RWPE2 (cell line): ENCODE measurements at regions not wholly inside any gene's neighbourhood (a gene's known extent, or its start where the extent isn't known, plus 50 kb on each side); places are given as distances from the start of the nearest gene placed in this dataset.

Experiments
- ATAC-seq: fragments of 200-7000 bp; cut with Tn5 transposase; 3 replicates; pipeline ENCODE4 v1.9.1; 2021; ENCODE audit warnings: low read depth
- DNase-seq: peaks from one replicate; pipeline ENCODE4 v3.0.0-alpha.2; 2020; ENCODE audit warnings: low spot score
- H3K27ac ChIP-seq: fragments of 450-650 bp; 2 replicates; pipeline ENCODE4 v1.5.1; 2017; ENCODE audit warnings: mild to moderate bottlenecking; ENCODE audit not compliant: poor library complexity, severe bottlenecking
- H3K27me3 ChIP-seq: fragments of 250-450 bp; sonication (Bioruptor Pico); 2 replicates; pipeline ENCODE4 v1.5.1; 2021; ENCODE audit warnings: mild to moderate bottlenecking, moderate library complexity; ENCODE audit not compliant: insufficient read depth, poor library complexity, severe bottlenecking
- H3K36me3 ChIP-seq: fragments of 250-450 bp; sonication (Bioruptor Pico); 2 replicates; pipeline ENCODE4 v1.5.1; 2020; ENCODE audit warnings: low read depth, mild to moderate bottlenecking, moderate library complexity
- H3K4me1 ChIP-seq: fragments of 250-450 bp; sonication (Bioruptor Pico); 2 replicates; pipeline ENCODE4 v1.5.1; 2021; ENCODE audit warnings: mild to moderate bottlenecking, moderate library complexity; ENCODE audit not compliant: insufficient read depth, poor library complexity, severe bottlenecking
- H3K4me3 ChIP-seq: fragments of 250-450 bp; sonication (Bioruptor Pico); 2 replicates; pipeline ENCODE4 v1.5.1; 2021; ENCODE audit warnings: mild to moderate bottlenecking, moderate library complexity; ENCODE audit not compliant: severe bottlenecking
- H3K9me3 ChIP-seq: fragments of 250-450 bp; sonication (Bioruptor Pico); 2 replicates; pipeline ENCODE4 v1.5.1; 2021; ENCODE audit warnings: mild to moderate bottlenecking, moderate library complexity; ENCODE audit not compliant: severe bottlenecking
- CTCF ChIP-seq: fragments of 450-650 bp; IDR thresholded peaks from one replicate; pipeline ENCODE4 v1.5.1; 2017; ENCODE audit warnings: mild to moderate bottlenecking, moderate library complexity; ENCODE audit not compliant: poor library complexity, severe bottlenecking

GRCh38 chr20:48470141-48470540, 357.7 kb downstream of the PREX1 start:
- Histone ChIP-seq H3K36me3 (no peaks in the 10 kb centered on the region), H3K4me1 (peaks cover 5% of the 10 kb centered on the region), H3K27me3 (peaks cover 30% of the 10 kb centered on the region), H3K9me3 (no peaks in the 10 kb centered on the region), H3K4me3 (no peak overlapping the region), H3K27ac (no peak overlapping the region)
- TF ChIP-seq CTCF, result no peak
- DNase-seq (no peak), ATAC-seq (no peak)

GRCh38 chr20:48469026-48469425, 358.8 kb downstream of the PREX1 start:
- Histone ChIP-seq H3K36me3 (no peaks in the 10 kb centered on the region), H3K27me3 (peaks cover 23% of the 10 kb centered on the region), H3K4me3 (no peak overlapping the region), H3K27ac (no peak overlapping the region), H3K4me1 (peaks cover 5% of the 10 kb centered on the region), H3K9me3 (no peaks in the 10 kb centered on the region)
- no peak for TF ChIP-seq CTCF
- ATAC-seq (no peak), DNase-seq (peak; percentile 65)

GRCh38 chr20:48468571-48468970, 359.2 kb downstream of the PREX1 start:
- Histone ChIP-seq H3K9me3 (no peaks in the 10 kb centered on the region), H3K36me3 (no peaks in the 10 kb centered on the region), H3K4me1 (peaks cover 5% of the 10 kb centered on the region), H3K27ac (no peak overlapping the region), H3K4me3 (no peak overlapping the region), H3K27me3 (peaks cover 18% of the 10 kb centered on the region)
- no peak for TF ChIP-seq CTCF
- ATAC-seq (no peak), DNase-seq (peak; percentile 61)

GRCh38 chr20:48467622-48468021, 360.2 kb downstream of the PREX1 start:
- Histone ChIP-seq H3K4me1 (peaks cover 5% of the 10 kb centered on the region), H3K4me3 (no peak overlapping the region), H3K36me3 (no peaks in the 10 kb centered on the region), H3K9me3 (no peaks in the 10 kb centered on the region), H3K27me3 (peaks cover 15% of the 10 kb centered on the region), H3K27ac (no peak overlapping the region)
- ATAC-seq (no peak), DNase-seq (peak; percentile 68)
- no peak for TF ChIP-seq CTCF

GRCh38 chr20:48465271-48465670, 362.5 kb downstream of the PREX1 start:
- TF ChIP-seq CTCF, result no peak

More at GRCh38 chr20:48465271-48465670, 362.5 kb downstream of the PREX1 start:
- Histone ChIP-seq H3K9me3 (no peaks in the 10 kb centered on the region), H3K27ac (no peak overlapping the region), H3K4me3 (no peak overlapping the region), H3K4me1 (peaks cover 5% of the 10 kb centered on the region), H3K27me3 (no peaks in the 10 kb centered on the region), H3K36me3 (no peaks in the 10 kb centered on the region)
- DNase-seq, result peak; percentile 60
- ATAC-seq, result no peak
